ENCODE measurements at regions not wholly inside any gene's neighbourhood (a gene's known extent, or its start where the extent isn't known, plus 50 kb on each side); places are given as distances from the start of the nearest gene placed in this dataset.
A peak's percentile ranks its signal among the peaks of the same experiment; 100 is the strongest.
"Not testable (repeated sequence)": the region's sequence is repeated elsewhere in the genome, so short reads cannot be mapped to it uniquely, and the experiment has no call there.

DNA sequence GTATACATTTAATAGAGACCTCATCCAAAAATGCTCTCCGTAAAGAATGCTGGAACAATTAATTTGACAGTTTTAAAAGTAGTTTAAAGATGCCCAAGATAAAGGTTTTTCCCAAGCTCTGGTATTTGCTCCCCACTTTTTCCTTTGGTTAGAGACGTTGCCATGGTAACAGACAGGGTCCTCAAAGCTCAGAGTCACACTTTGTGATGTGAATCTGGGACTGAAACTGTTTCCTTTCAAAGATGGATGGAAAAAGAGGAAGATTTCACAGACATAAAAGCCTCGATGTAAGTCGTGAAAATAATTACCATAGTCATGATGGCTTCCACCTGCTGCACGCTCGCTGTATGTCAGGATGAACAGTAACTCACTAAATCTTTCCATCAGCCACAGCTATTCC lies 229.5 kb downstream of the MSX2 start:
- CTCF ChIA-PET: interaction anchor here (2.0 kb wide), 1 partner anchor 18 kb away, joined by 5 read pairs; no protein-coding TSS in a partner anchor
- Histone ChIP-seq H3K36me3 (ENCODE audit: control insufficient read depth in 4 of 4, insufficient read depth in 4 of 4, low read length in 3 of 4) (no peaks in the 10 kb centered on the region), H3K9me3 (ENCODE audit: control extremely low read depth in 1 of 5, control insufficient read depth in 4 of 5, insufficient read depth in 2 of 5, low read depth in 1 of 5, low read length in 4 of 5) (no peaks in the 10 kb centered on the region), H3K27ac (ENCODE audit: insufficient read depth in 1 of 2, low read depth in 1 of 2, low read length in 2 of 2, poor library complexity in 1 of 2, severe bottlenecking in 2 of 2) (no peak overlapping the region), H3K27me3 (replicated peaks in 2 of 5; ENCODE audit: control insufficient read depth in 4 of 5, insufficient read depth in 5 of 5, low read length in 4 of 5) (peaks cover 0 to 20% (median 4%) of the 10 kb centered on the region in 5 experiments), H3K4me1 (ENCODE audit: control extremely low read depth in 1 of 4, control insufficient read depth in 4 of 4, insufficient read depth in 4 of 4, low read length in 3 of 4) (no peaks in the 10 kb centered on the region), H3K4me3 (ENCODE audit: control insufficient read depth in 1 of 7, extremely low read depth in 1 of 7, insufficient read depth in 4 of 7, low read depth in 2 of 7, low read length in 6 of 7) (no peak overlapping the region)
- POLR2A ChIA-PET: no interaction called here
- 80% methylated on average over 1 of the region's 6 CpGs for WGBS (ENCODE audit: insufficient coverage)
- no peak for DNase-seq

DNA sequence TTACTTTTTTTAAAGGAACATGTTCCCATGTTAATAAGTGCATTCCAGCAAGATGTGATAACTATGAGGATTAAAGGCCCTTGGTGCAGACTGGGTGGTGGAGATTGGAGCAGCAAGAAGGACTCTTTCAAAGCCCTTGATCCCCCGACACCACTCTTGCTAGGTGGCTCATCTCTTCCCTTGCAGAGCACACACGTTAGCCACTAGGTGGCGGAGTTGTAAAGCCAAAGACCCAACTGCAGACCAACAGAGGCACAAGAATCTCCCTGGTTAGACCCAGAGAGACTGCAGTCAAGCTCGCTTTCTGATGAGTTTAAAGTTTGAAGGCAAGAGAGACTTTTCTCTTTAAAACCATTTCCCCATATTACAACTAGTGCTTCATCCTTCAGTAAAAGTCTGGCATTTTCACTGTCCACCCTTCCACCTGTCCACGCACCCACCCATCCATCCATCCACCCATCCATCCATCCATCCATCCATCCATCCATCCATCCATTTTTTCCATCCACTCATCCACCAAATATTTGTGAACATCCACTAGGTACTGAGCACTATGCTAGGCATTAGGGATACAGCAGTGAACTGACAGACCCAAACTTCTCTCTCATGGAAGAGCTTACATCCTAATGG lies 226.9 kb downstream of the MSX2 start:
- H3K27ac ChIP-seq (ENCODE audit: insufficient read depth in 1 of 2, low read depth in 1 of 2, low read length in 2 of 2, poor library complexity in 1 of 2, severe bottlenecking in 2 of 2): no peak overlapping the region
- POLR2A ChIA-PET: no interaction called here
- H3K4me1 ChIP-seq (ENCODE audit: control extremely low read depth in 1 of 4, control insufficient read depth in 4 of 4, insufficient read depth in 4 of 4, low read length in 3 of 4): no peaks in the 10 kb centered on the region
- H3K27me3 ChIP-seq (replicated peaks in 2 of 5; ENCODE audit: control insufficient read depth in 4 of 5, insufficient read depth in 5 of 5, low read length in 4 of 5): peaks cover 0 to 20% (median 4%) of the 10 kb centered on the region in 5 experiments
- no peaks in the 10 kb centered on the region for H3K9me3 ChIP-seq (ENCODE audit: control extremely low read depth in 1 of 5, control insufficient read depth in 4 of 5, insufficient read depth in 2 of 5, low read depth in 1 of 5, low read length in 4 of 5)
- peak; percentile 54 to 78 (median 73) for DNase-seq
- H3K36me3 ChIP-seq (ENCODE audit: control insufficient read depth in 4 of 4, insufficient read depth in 4 of 4, low read length in 3 of 4): no peaks in the 10 kb centered on the region
- no peak overlapping the region for H3K4me3 ChIP-seq (ENCODE audit: control insufficient read depth in 1 of 7, extremely low read depth in 1 of 7, insufficient read depth in 4 of 7, low read depth in 2 of 7, low read length in 6 of 7)
- CTCF ChIA-PET: interaction anchor here (0.9 to 1.3 kb wide), 3 partner anchors 12 to 509 kb away, joined by 3 to 4 read pairs (median 4); partner anchors contain the start of gene DRD1
- WGBS (ENCODE audit: insufficient coverage): 50% methylated on average over 3 of the region's 5 CpGs

DNA sequence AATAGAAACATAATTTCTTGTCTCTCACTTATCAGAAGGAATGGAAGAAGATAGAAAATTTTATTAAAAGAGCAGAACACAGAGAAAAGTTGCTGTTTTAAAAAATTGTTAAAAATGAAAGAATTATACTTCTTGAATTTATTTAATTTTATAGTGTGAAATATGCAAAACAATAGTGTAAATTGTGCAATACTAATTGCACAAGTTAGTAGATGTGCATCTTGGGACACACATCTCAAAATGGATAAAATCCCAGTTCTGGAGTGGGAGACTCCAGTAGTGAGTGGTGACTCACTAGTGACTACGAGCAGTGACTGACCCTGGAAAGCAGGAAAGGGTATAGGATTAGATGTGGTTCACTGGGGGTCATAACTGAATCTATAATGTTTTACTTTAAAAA lies 223.2 kb downstream of the MSX2 start:
- Histone ChIP-seq H3K27ac (ENCODE audit: insufficient read depth in 1 of 2, low read depth in 1 of 2, low read length in 2 of 2, poor library complexity in 1 of 2, severe bottlenecking in 2 of 2) (no peak overlapping the region), H3K9me3 (ENCODE audit: control extremely low read depth in 1 of 5, control insufficient read depth in 4 of 5, insufficient read depth in 2 of 5, low read depth in 1 of 5, low read length in 4 of 5) (no peaks in the 10 kb centered on the region), H3K4me1 (ENCODE audit: control extremely low read depth in 1 of 4, control insufficient read depth in 4 of 4, insufficient read depth in 4 of 4, low read length in 3 of 4) (no peaks in the 10 kb centered on the region), H3K27me3 (replicated peaks in 2 of 5; ENCODE audit: control insufficient read depth in 4 of 5, insufficient read depth in 5 of 5, low read length in 4 of 5) (peaks cover 0 to 20% (median 4%) of the 10 kb centered on the region in 5 experiments), H3K36me3 (ENCODE audit: control insufficient read depth in 4 of 4, insufficient read depth in 4 of 4, low read length in 3 of 4) (no peaks in the 10 kb centered on the region), H3K4me3 (ENCODE audit: control insufficient read depth in 1 of 7, extremely low read depth in 1 of 7, insufficient read depth in 4 of 7, low read depth in 2 of 7, low read length in 6 of 7) (no peak overlapping the region)
- 100% methylated on average over 1 of the region's 1 CpG for WGBS (ENCODE audit: insufficient coverage)
- POLR2A ChIA-PET: no interaction called here
- CTCF ChIA-PET: no interaction called here
- no peak for DNase-seq

DNA sequence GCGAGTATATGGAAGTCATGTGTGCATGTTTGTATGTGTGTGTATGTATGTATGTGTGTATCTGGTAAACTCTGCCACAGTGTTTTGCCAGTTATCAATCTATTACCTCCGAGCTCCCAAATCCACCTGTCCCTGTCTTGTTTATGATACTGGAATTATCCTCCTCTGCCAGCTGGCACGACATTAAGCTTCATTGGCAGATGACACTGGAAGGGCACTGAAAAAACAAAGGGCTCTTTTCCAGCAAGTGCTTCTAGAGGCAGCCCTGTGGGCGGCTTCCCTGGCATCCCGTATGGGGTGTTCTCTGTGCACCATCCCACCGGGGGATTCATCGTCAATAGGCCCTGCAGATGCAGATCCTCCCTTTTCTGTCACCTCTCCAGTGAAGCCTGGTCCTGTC lies 221.5 kb downstream of the MSX2 start:
- WGBS (ENCODE audit: insufficient coverage): 91% methylated on average over 6 of the region's 7 CpGs
- Histone ChIP-seq H3K27ac (ENCODE audit: insufficient read depth in 1 of 2, low read depth in 1 of 2, low read length in 2 of 2, poor library complexity in 1 of 2, severe bottlenecking in 2 of 2) (no peak overlapping the region), H3K36me3 (ENCODE audit: control insufficient read depth in 4 of 4, insufficient read depth in 4 of 4, low read length in 3 of 4) (no peaks in the 10 kb centered on the region), H3K4me3 (ENCODE audit: control insufficient read depth in 1 of 7, extremely low read depth in 1 of 7, insufficient read depth in 4 of 7, low read depth in 2 of 7, low read length in 6 of 7) (no peak overlapping the region), H3K4me1 (ENCODE audit: control extremely low read depth in 1 of 4, control insufficient read depth in 4 of 4, insufficient read depth in 4 of 4, low read length in 3 of 4) (no peaks in the 10 kb centered on the region), H3K27me3 (replicated peaks in 2 of 5; ENCODE audit: control insufficient read depth in 4 of 5, insufficient read depth in 5 of 5, low read length in 4 of 5) (peaks cover 0 to 23% (median 4%) of the 10 kb centered on the region in 5 experiments), H3K9me3 (ENCODE audit: control extremely low read depth in 1 of 5, control insufficient read depth in 4 of 5, insufficient read depth in 2 of 5, low read depth in 1 of 5, low read length in 4 of 5) (no peaks in the 10 kb centered on the region)
- no peak for DNase-seq
- ChIA-PET CTCF (interaction anchor here (1.7 kb wide), 1 partner anchor 498 kb away, joined by 3 read pairs; the partner anchor contains the start of gene DRD1), POLR2A (no interaction called here)

DNA sequence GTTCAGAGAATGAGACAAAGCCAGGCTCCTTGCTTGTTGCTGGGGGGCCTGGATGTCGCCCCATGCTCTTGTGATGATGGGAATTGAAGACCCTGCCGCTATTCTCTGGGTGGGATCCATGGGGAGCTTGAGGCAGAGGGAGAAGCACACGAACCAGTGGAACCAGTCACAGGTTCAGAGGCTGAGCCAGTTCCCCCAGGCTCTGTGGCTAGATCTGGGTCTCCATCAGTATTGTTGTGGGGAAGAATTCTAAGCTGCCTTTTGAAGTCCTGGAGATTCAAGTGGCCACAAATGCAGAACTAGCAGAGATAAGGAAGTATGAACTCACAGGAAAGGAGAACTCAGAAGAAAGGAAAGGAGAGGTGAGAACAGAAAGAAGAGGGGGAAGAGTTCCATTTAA lies 219.4 kb downstream of the MSX2 start:
- ChIA-PET CTCF (interaction anchor here (1.5 to 1.7 kb wide), 2 partner anchors 7 to 500 kb away, joined by 3 read pairs; partner anchors contain the start of gene DRD1), POLR2A (no interaction called here)
- no CpG with 5 or more reads among the region's 3 CpGs for WGBS (ENCODE audit: insufficient coverage)

DNA sequence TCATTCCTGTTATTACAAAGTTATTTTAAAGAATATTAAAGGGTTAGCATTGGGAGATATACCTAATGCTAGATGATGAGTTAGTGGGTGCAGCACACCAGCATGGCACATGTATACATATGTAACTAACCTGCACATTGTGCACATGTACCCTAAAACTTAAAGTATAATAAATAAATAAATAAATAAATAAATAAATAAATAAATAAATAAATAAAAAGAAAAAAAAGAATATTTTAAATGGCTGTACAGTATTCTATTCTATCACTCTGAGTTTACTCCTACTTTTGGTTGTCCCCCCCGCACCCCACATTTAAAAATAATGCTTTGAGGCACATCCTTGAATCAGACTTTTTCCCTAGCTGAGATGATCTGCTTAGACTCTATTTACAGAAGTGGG lies 218.6 kb downstream of the MSX2 start:
- H3K4me1 ChIP-seq (ENCODE audit: control extremely low read depth in 1 of 4, control insufficient read depth in 4 of 4, insufficient read depth in 4 of 4, low read length in 3 of 4); H3K27ac ChIP-seq (ENCODE audit: insufficient read depth in 1 of 2, low read depth in 1 of 2, low read length in 2 of 2, poor library complexity in 1 of 2, severe bottlenecking in 2 of 2); DNase-seq; H3K36me3 ChIP-seq (ENCODE audit: control insufficient read depth in 4 of 4, insufficient read depth in 4 of 4, low read length in 3 of 4); CTCF ChIA-PET; POLR2A ChIA-PET; H3K9me3 ChIP-seq (ENCODE audit: control extremely low read depth in 1 of 5, control insufficient read depth in 4 of 5, insufficient read depth in 2 of 5, low read depth in 1 of 5, low read length in 4 of 5); H3K4me3 ChIP-seq (ENCODE audit: control insufficient read depth in 1 of 7, extremely low read depth in 1 of 7, insufficient read depth in 4 of 7, low read depth in 2 of 7, low read length in 6 of 7): not testable (repeated sequence)
- H3K27me3 ChIP-seq (replicated peaks in 2 of 5; ENCODE audit: control insufficient read depth in 4 of 5, insufficient read depth in 5 of 5, low read length in 4 of 5): peaks cover 0 to 23% (median 2%) of the 10 kb centered on the region in 5 experiments
- WGBS (ENCODE audit: insufficient coverage): no CpG with 5 or more reads among the region's 1 CpG

More for the DNA sequence above, 219.4 kb downstream of the MSX2 start:
- H3K4me1 ChIP-seq (ENCODE audit: control extremely low read depth in 1 of 4, control insufficient read depth in 4 of 4, insufficient read depth in 4 of 4, low read length in 3 of 4): no peaks in the 10 kb centered on the region
- peaks cover 0 to 23% (median 4%) of the 10 kb centered on the region in 5 experiments for H3K27me3 ChIP-seq (replicated peaks in 2 of 5; ENCODE audit: control insufficient read depth in 4 of 5, insufficient read depth in 5 of 5, low read length in 4 of 5)
- H3K9me3 ChIP-seq (ENCODE audit: control extremely low read depth in 1 of 5, control insufficient read depth in 4 of 5, insufficient read depth in 2 of 5, low read depth in 1 of 5, low read length in 4 of 5): no peaks in the 10 kb centered on the region
- H3K4me3 ChIP-seq (ENCODE audit: control insufficient read depth in 1 of 7, extremely low read depth in 1 of 7, insufficient read depth in 4 of 7, low read depth in 2 of 7, low read length in 6 of 7): no peak overlapping the region
- no peak overlapping the region for H3K27ac ChIP-seq (ENCODE audit: insufficient read depth in 1 of 2, low read depth in 1 of 2, low read length in 2 of 2, poor library complexity in 1 of 2, severe bottlenecking in 2 of 2)
- peak in 2 of 3 donors; percentile 28 to 29 for DNase-seq
- H3K36me3 ChIP-seq (ENCODE audit: control insufficient read depth in 4 of 4, insufficient read depth in 4 of 4, low read length in 3 of 4): no peaks in the 10 kb centered on the region

DNA sequence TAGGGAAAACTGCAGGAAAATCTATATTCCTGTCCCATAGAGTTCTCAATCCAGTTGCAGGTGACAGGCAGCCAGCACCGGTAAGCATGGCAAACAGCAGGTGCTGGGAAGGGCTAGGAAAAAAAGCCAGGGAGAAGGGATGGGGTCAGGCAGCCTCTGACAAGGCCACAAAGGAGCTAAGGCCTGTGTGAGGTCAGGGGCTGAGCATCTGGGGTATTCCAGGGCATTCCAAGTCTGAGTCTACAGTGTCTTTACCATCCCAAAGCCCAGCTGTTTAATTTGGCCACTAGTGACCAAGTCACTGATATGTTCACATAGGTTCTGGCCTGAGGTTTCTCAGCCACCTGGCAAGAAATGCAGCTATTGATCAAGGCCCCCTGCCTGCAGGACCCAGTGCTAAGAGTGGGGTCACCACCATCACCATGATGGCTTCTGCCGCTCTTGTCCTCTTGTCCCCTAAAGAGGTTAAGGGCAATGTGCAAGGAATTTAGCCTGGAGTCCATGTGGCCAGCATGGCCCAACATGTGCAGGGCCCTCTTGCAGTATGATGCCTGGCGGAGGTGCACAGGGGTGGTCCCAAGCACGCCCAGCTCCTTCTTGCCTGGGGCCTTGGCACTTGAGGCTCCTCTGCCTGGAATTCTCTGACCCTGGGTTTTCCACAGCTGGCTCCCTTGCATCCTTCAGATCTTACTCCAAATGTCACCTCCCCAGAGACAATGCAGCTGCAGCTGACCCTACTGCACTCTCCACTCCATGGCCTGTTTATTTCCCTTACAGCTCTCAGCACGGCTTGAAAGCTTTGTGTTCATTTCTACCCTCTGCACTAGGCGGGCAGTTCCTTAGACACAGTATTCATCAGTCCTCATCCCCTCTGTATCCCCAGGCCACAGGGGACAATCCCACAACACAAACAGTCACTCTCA lies 213.1 kb downstream of the MSX2 start:
- Histone ChIP-seq H3K27ac (ENCODE audit: insufficient read depth in 1 of 2, low read depth in 1 of 2, low read length in 2 of 2, poor library complexity in 1 of 2, severe bottlenecking in 2 of 2) (no peak overlapping the region), H3K4me3 (ENCODE audit: control insufficient read depth in 1 of 7, extremely low read depth in 1 of 7, insufficient read depth in 4 of 7, low read depth in 2 of 7, low read length in 6 of 7) (no peak overlapping the region), H3K4me1 (ENCODE audit: control extremely low read depth in 1 of 4, control insufficient read depth in 4 of 4, insufficient read depth in 4 of 4, low read length in 3 of 4) (no peaks in the 10 kb centered on the region), H3K36me3 (ENCODE audit: control insufficient read depth in 4 of 4, insufficient read depth in 4 of 4, low read length in 3 of 4) (no peaks in the 10 kb centered on the region), H3K9me3 (ENCODE audit: control extremely low read depth in 1 of 5, control insufficient read depth in 4 of 5, insufficient read depth in 2 of 5, low read depth in 1 of 5, low read length in 4 of 5) (no peaks in the 10 kb centered on the region), H3K27me3 (replicated peaks in 2 of 5; ENCODE audit: control insufficient read depth in 4 of 5, insufficient read depth in 5 of 5, low read length in 4 of 5) (peaks cover 0 to 27% (median 4%) of the 10 kb centered on the region in 5 experiments)
- DNase-seq: no peak
- POLR2A ChIA-PET: no interaction called here
- 91% methylated on average over 6 of the region's 6 CpGs for WGBS (ENCODE audit: insufficient coverage)
- CTCF ChIA-PET: interaction anchor here (0.9 to 2.5 kb wide), 8 partner anchors 7 to 514 kb away, joined by 3 to 13 read pairs (median 3); no protein-coding TSS in a partner anchor
